Loucy (cell line): ENCODE measurements at regions not wholly inside any gene's neighbourhood (a gene's known extent, or its start where the extent isn't known, plus 50 kb on each side); places are given as distances from the start of the nearest gene placed in this dataset.
A peak's percentile ranks its signal among the peaks of the same experiment; 100 is the strongest.

ENCODE experiments used
- H2AFZ ChIP-seq: fragments of 200-600 bp; sonication (generic); 2 replicates; pipeline ENCODE4 v1.6.0; 2016; ENCODE audit warnings: antibody characterized with exemption, mild to moderate bottlenecking, low read length, moderate library complexity
- H3F3A ChIP-seq: fragments of 200-600 bp; 2 replicates; pipeline ENCODE4 v1.6.0; 2016; ENCODE audit warnings: antibody characterized with exemption, low read depth, mild to moderate bottlenecking
- H3K27me3 ChIP-seq: fragments of 200-600 bp; sonication (generic); 2 replicates; pipeline ENCODE4 v1.6.1; 2014; ENCODE audit warnings: low read length, mild to moderate bottlenecking; ENCODE audit not compliant: insufficient read depth, poor library complexity, severe bottlenecking
- H3K36me3 ChIP-seq: fragments of 200-600 bp; sonication (generic); 2 replicates; pipeline ENCODE4 v1.6.1; 2016; ENCODE audit warnings: low read length; ENCODE audit not compliant: insufficient read depth
- H3K4me1 ChIP-seq: fragments of 200-600 bp; sonication (generic); 2 replicates; pipeline ENCODE4 v1.5.1; 2014; ENCODE audit warnings: low read length, mild to moderate bottlenecking; ENCODE audit not compliant: insufficient read depth, poor library complexity, severe bottlenecking
- H3K4me2 ChIP-seq: fragments of 200-600 bp; sonication (generic); 2 replicates; pipeline ENCODE4 v1.6.0; 2014; ENCODE audit warnings: antibody characterized with exemption, low read length, low read depth, mild to moderate bottlenecking; ENCODE audit not compliant: poor library complexity, severe bottlenecking
- H3K4me3 ChIP-seq: fragments of 200-600 bp; sonication (generic); 2 replicates; pipeline ENCODE4 v1.5.1; 2014; ENCODE audit warnings: low read length, mild to moderate bottlenecking, mixed read lengths; ENCODE audit not compliant: poor library complexity, severe bottlenecking
- H3K79me2 ChIP-seq: fragments of 200-600 bp; sonication (generic); 2 replicates; pipeline ENCODE4 v1.6.1; 2014; ENCODE audit warnings: low read length; ENCODE audit not compliant: insufficient read depth
- H3K9ac ChIP-seq: fragments of 200-600 bp; sonication (generic); 2 replicates; pipeline ENCODE4 v1.6.0; 2014; ENCODE audit warnings: mild to moderate bottlenecking, low read depth, low read length, moderate library complexity; ENCODE audit not compliant: poor library complexity, severe bottlenecking
- H3K9me2 ChIP-seq: fragments of 200-600 bp; sonication (generic); replicated peaks from 2 replicates; pipeline ENCODE4 v1.6.1; 2016; ENCODE audit warnings: low read depth, low read length, mixed read lengths
- H3K9me3 ChIP-seq: fragments of 200-600 bp; sonication (generic); 2 replicates; pipeline ENCODE4 v1.6.1; 2014; ENCODE audit warnings: mild to moderate bottlenecking, antibody characterized with exemption, low read length, low read depth; ENCODE audit not compliant: insufficient read depth
- H4K20me1 ChIP-seq: fragments of 200-600 bp; sonication (generic); 2 replicates; pipeline ENCODE4 v1.6.0; 2014; ENCODE audit warnings: antibody characterized with exemption, low read length, mild to moderate bottlenecking; ENCODE audit not compliant: insufficient read depth, poor library complexity, severe bottlenecking
- EZH2phosphoT487 ChIP-seq: fragments of 200-600 bp; IDR thresholded peaks from 2 replicates; pipeline ENCODE4 v1.6.1; 2018; ENCODE audit warnings: antibody characterized with exemption, mild to moderate bottlenecking, moderate library complexity, borderline replicate concordance
- TF ChIP-seq, protein P1 (sequence below): fragments of 200-600 bp; sonication (generic); conservative IDR thresholded peaks from 2 replicates; pipeline ENCODE4 v1.5.1; 2014; ENCODE audit warnings: mild to moderate bottlenecking, antibody characterized with exemption, low read length

DNA sequence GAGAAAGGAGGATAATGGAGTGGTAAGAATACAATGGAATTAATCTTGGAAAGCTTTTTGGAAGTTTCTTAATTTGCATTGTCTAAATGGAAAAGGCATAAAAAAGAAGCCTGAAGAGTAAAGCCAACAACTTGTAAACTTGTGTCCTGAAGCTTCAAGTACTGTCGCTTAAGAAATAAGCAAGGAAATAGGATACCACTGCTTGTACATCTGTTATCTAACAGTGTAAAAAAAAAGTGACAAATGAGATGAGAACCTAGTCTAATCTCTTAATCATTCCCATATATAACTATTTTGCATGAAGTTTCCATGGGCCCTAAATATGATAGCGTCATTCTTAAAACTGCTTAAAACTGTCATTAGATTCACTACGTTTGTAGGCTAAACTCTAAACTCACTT lies 134.0 kb upstream of the DYRK2 start:
- no peaks in the 10 kb centered on the region for H3K9me3 ChIP-seq
- H3K4me3 ChIP-seq, result no peak overlapping the region
- no peaks in the 10 kb centered on the region for H4K20me1 ChIP-seq
- no peaks in the 10 kb centered on the region for H3K79me2 ChIP-seq
- no peaks in the 10 kb centered on the region for H3K9me2 ChIP-seq
- H3K36me3 ChIP-seq, result no peaks in the 10 kb centered on the region
- no peak overlapping the region for H2AFZ ChIP-seq
- no peak for TF ChIP-seq EZH2phosphoT487
- TF ChIP-seq, protein P1, sequence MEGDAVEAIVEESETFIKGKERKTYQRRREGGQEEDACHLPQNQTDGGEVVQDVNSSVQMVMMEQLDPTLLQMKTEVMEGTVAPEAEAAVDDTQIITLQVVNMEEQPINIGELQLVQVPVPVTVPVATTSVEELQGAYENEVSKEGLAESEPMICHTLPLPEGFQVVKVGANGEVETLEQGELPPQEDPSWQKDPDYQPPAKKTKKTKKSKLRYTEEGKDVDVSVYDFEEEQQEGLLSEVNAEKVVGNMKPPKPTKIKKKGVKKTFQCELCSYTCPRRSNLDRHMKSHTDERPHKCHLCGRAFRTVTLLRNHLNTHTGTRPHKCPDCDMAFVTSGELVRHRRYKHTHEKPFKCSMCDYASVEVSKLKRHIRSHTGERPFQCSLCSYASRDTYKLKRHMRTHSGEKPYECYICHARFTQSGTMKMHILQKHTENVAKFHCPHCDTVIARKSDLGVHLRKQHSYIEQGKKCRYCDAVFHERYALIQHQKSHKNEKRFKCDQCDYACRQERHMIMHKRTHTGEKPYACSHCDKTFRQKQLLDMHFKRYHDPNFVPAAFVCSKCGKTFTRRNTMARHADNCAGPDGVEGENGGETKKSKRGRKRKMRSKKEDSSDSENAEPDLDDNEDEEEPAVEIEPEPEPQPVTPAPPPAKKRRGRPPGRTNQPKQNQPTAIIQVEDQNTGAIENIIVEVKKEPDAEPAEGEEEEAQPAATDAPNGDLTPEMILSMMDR, result no peak
- H3K4me2 ChIP-seq, result no peak overlapping the region
- no peaks in the 10 kb centered on the region for H3F3A ChIP-seq
- peaks cover 17% of the 10 kb centered on the region for H3K4me1 ChIP-seq
- H3K9ac ChIP-seq, result no peak overlapping the region
- no peaks in the 10 kb centered on the region for H3K27me3 ChIP-seq

DNA sequence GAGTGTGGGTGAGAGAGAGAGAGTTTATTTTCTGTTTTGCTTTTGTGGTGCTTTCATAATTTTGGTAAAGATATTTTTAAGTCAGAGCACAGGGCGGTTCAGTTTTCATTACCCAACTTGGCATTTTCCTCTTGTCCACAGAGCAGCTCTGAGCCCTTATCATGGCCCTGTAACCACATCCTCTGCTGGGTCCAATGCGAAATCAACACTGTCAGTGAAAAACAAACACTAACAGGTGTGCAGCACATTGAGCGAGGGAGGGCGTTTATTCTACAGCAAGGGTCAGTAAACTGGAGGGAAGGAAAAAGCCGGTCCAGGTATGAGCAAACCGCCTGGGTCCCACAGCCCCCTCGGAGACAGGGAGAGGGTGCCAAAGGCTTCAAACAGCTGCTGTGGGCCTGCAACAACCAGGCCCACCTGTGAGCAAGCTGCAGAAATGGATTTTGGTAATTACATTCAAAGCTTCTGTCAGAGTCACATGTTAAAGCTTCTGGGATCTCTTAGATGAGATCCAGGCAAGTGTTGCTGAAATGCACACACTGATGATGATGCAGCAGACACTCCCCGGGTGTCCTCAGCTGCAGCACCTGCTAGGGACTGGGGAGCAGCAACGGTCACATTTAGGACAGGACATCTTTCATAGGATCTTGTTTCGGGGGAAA lies 132.7 kb upstream of the DYRK2 start:
- Histone ChIP-seq H3K9me3 (no peaks in the 10 kb centered on the region), H3K4me2 (peak overlapping the region; percentile 55), H2AFZ (peak overlapping the region; percentile 48), H3K4me3 (no peak overlapping the region), H3K9ac (no peak overlapping the region), H3F3A (no peaks in the 10 kb centered on the region), H3K36me3 (no peaks in the 10 kb centered on the region), H3K9me2 (no peaks in the 10 kb centered on the region), H3K79me2 (no peaks in the 10 kb centered on the region), H3K27me3 (no peaks in the 10 kb centered on the region), H4K20me1 (no peaks in the 10 kb centered on the region), H3K4me1 (peaks cover 17% of the 10 kb centered on the region)
- TF ChIP-seq, protein P1, result no peak
- TF ChIP-seq EZH2phosphoT487, result no peak

DNA sequence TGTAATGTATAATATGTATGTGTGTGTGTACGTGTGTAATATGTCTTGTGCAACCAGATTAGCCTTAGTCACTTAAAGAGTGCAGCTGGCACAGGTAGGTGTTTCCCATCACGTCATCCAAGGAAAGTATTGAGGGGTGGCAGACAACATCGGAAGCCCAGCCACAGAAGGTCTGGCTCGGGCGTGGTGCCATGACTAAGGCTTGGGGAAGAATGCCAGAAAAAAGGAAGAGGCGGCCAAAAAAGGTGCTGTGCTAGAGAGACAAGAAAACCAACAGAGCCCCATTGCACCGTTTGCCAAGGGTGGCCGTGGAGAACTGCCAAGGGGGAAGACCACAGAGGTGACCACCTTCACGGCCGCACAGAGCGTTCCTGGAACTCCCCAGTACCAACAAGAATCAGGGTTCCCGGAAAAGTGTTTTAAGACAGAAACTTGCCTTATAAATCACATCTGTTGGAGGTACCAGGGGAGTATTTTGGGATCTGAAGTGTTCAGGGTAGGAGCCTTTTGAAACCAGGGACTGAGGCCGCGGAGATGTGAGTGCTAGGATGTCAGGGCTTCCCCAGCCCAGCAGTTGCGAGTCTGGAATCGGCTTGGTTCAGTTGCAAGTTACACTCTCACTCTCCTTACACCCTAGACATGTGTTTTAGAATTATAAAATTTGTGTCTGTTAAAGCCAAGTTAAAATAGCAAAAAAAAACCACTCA lies 131.2 kb upstream of the DYRK2 start:
- H3F3A ChIP-seq, result no peaks in the 10 kb centered on the region
- H3K36me3 ChIP-seq, result no peaks in the 10 kb centered on the region
- H3K9me3 ChIP-seq, result no peaks in the 10 kb centered on the region
- H3K4me3 ChIP-seq, result no peak overlapping the region
- peaks cover 17% of the 10 kb centered on the region for H3K4me1 ChIP-seq
- no peak overlapping the region for H3K9ac ChIP-seq
- no peaks in the 10 kb centered on the region for H4K20me1 ChIP-seq
- no peaks in the 10 kb centered on the region for H3K27me3 ChIP-seq
- H3K4me2 ChIP-seq, result no peak overlapping the region
- TF ChIP-seq, protein P1, result no peak
- no peak for TF ChIP-seq EZH2phosphoT487
- H3K79me2 ChIP-seq, result no peaks in the 10 kb centered on the region
- no peak overlapping the region for H2AFZ ChIP-seq
- no peaks in the 10 kb centered on the region for H3K9me2 ChIP-seq
